Thoracic aorta (tissue), 2 donors: ENCODE measurements at regions not wholly inside any gene's neighbourhood (a gene's known extent, or its start where the extent isn't known, plus 50 kb on each side); places are given as distances from the start of the nearest gene placed in this dataset.

Source experiments
- ATAC-seq: fragments of 150-250 bp; one replicate; pipeline ENCODE4 v1.8.0; 2017; ENCODE audit warnings: low read depth; ENCODE audit not compliant: insufficient number of reproducible peaks, low FRiP score
- DNase-seq: peaks from one replicate; pipeline ENCODE4 v3.0.0-alpha.2; 2020; ENCODE audit warnings: low spot score
- H3K27ac ChIP-seq, 2 donors: fragments of 200-600 bp; sonication (generic); 1 replicate in 1 of 2; 2 replicates in 1 of 2; pipeline ENCODE4 v1.5.1; 2016; ENCODE audit warnings: mild to moderate bottlenecking in 2 of 2, moderate library complexity in 2 of 2
- H3K27me3 ChIP-seq: fragments of 200-600 bp; sonication (generic); replicated peaks from 2 replicates; pipeline ENCODE4 v1.6.0; 2016; ENCODE audit warnings: mild to moderate bottlenecking; ENCODE audit not compliant: insufficient read depth
- H3K36me3 ChIP-seq: fragments of 200-600 bp; sonication (generic); one replicate; pipeline ENCODE4 v1.5.1; 2016
- H3K4me1 ChIP-seq, 2 donors: fragments of 200-600 bp; sonication (generic); 1 replicate in 1 of 2; 2 replicates in 1 of 2; pipeline versions ENCODE4 v1.5.1 to v1.6.0; 2016; ENCODE audit warnings: low read depth in 2 of 2, mild to moderate bottlenecking in 1 of 2; ENCODE audit not compliant: control insufficient read depth in 1 of 2
- H3K4me3 ChIP-seq: fragments of 200-600 bp; sonication (generic); 2 replicates; pipeline ENCODE4 v1.5.1; 2016; ENCODE audit warnings: mild to moderate bottlenecking
- H3K9me3 ChIP-seq: fragments of 200-600 bp; sonication (generic); 2 replicates; pipeline ENCODE4 v1.5.1; 2016
- TF ChIP-seq, protein P1 (sequence below): fragments of 200-600 bp; sonication (generic); IDR thresholded peaks from one replicate; pipeline ENCODE4 v1.5.1; 2019; ENCODE audit warnings: antibody characterized with exemption

DNA sequence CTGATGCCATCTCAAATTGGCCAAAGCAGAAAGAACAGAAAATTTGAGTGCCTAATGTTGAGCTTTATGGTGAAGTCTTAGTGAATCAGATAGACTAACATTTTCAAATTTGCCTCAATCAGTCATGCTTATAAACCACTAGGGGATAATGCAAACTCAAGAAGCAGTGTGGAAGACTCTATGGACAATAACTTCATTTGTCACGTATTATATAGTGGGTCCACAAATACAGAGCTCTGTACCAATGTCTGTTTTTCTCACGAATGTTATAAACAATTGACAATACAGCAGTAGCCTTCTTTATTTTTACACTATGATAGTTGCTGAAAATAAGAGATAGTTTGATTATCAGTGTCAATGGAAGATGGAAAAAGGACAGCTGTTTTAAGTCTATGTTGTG lies 190.8 kb upstream of the SLC8A1 start:
- Histone ChIP-seq H3K27me3 (no peaks in the 10 kb centered on the region), H3K27ac (no peak overlapping the region), H3K9me3 (no peaks in the 10 kb centered on the region), H3K4me1 (no peaks in the 10 kb centered on the region), H3K4me3 (no peak overlapping the region), H3K36me3 (no peaks in the 10 kb centered on the region)
- DNase-seq (no peak), ATAC-seq (no peak)
- TF ChIP-seq, protein P1, sequence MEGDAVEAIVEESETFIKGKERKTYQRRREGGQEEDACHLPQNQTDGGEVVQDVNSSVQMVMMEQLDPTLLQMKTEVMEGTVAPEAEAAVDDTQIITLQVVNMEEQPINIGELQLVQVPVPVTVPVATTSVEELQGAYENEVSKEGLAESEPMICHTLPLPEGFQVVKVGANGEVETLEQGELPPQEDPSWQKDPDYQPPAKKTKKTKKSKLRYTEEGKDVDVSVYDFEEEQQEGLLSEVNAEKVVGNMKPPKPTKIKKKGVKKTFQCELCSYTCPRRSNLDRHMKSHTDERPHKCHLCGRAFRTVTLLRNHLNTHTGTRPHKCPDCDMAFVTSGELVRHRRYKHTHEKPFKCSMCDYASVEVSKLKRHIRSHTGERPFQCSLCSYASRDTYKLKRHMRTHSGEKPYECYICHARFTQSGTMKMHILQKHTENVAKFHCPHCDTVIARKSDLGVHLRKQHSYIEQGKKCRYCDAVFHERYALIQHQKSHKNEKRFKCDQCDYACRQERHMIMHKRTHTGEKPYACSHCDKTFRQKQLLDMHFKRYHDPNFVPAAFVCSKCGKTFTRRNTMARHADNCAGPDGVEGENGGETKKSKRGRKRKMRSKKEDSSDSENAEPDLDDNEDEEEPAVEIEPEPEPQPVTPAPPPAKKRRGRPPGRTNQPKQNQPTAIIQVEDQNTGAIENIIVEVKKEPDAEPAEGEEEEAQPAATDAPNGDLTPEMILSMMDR, result no peak

DNA sequence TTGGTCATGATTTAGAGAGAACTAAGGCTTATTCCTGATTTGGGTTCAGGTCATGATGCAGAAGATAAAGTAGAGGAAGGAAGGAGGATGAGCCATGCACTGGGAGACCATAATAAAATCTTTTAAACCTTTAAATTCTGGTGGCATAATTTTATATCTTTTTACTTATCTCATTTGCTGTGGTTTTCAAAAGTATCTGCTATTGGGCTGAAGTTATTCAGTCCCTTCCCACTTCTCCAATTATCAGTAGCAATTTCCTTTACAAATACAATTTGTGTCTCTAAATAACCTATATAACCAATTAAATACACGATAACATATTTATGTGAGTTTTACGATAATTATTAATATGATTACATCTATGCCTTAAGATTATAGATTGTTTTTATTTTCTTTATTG lies 194.8 kb upstream of the SLC8A1 start:
- TF ChIP-seq, protein P1, result no peak
- H3K36me3 ChIP-seq, result no peaks in the 10 kb centered on the region
- ATAC-seq (no peak), DNase-seq (no peak)
- H3K4me1 ChIP-seq, result no peaks in the 10 kb centered on the region
- no peaks in the 10 kb centered on the region for H3K27me3 ChIP-seq
- H3K9me3 ChIP-seq, result no peaks in the 10 kb centered on the region
- no peak overlapping the region for H3K27ac ChIP-seq
- no peak overlapping the region for H3K4me3 ChIP-seq

DNA sequence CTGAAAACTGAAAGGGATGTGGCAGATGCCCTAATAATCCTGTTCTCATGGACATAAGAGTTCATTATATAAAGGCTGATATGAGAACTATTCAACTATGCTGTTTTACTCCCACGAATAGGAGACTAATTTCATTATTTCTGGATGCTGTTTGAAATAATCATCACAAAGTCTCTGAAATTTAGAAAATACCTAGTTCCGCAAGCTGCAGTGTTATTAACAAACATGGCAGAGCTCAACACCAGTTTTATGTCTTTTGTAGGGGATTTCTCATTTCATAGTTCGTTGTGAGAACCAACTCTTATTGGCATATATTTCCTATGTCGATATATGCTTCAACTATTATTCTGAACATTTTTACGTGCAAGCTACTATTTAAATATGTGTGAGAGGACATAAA lies 200.3 kb upstream of the SLC8A1 start:
- H3K9me3 ChIP-seq, result no peaks in the 10 kb centered on the region
- H3K4me3 ChIP-seq, result no peak overlapping the region
- H3K27ac ChIP-seq, result no peak overlapping the region
- DNase-seq, result no peak
- H3K27me3 ChIP-seq, result no peaks in the 10 kb centered on the region
- H3K4me1 ChIP-seq, result no peaks in the 10 kb centered on the region
- TF ChIP-seq, protein P1, result no peak
- no peaks in the 10 kb centered on the region for H3K36me3 ChIP-seq
- ATAC-seq, result no peak

DNA sequence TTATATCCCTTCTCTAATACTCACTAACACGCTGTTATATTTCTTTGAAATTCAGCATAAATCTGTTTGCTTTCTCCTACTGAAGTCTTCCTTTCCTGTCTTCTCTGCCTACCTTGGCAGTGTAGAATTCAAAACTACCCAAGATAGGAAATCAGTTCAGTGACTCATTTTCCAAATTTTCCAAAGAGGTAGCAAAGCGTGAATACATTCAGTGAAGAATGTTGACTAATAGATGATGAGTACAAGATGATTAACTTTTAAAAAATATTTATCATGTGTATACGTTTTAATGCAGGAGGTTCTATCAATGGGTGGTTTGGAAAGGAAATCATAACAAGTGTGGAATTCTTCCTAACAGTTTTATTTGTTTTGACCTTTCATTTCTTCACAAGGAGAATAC lies 201.9 kb upstream of the SLC8A1 start:
- DNase-seq (no peak), ATAC-seq (no peak)
- H3K4me3 ChIP-seq, result no peak overlapping the region
- no peaks in the 10 kb centered on the region for H3K9me3 ChIP-seq
- no peak overlapping the region for H3K27ac ChIP-seq
- TF ChIP-seq, protein P1, result no peak
- no peaks in the 10 kb centered on the region for H3K36me3 ChIP-seq
- no peaks in the 10 kb centered on the region for H3K4me1 ChIP-seq
- H3K27me3 ChIP-seq, result no peaks in the 10 kb centered on the region

DNA sequence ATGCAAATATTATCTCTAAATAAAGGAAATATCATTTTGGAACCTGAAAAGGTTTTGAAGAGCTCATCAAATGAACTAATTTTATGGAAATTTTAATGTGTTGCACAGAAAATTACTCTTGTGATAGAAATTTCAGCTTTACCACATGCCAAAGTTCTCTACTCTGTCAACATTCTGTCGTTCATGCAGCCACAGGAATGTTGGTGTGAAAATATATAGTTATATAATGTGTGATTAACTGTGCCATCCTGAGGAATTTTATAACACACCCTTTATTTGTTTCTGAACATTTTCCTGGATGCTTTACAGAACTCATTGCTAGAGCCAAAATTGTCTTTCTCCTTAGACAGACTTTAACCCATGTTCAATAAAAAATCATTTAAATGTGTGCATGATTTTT lies 202.5 kb upstream of the SLC8A1 start:
- Histone ChIP-seq H3K9me3 (no peaks in the 10 kb centered on the region), H3K27me3 (no peaks in the 10 kb centered on the region), H3K4me1 (no peaks in the 10 kb centered on the region), H3K36me3 (no peaks in the 10 kb centered on the region), H3K4me3 (no peak overlapping the region), H3K27ac (no peak overlapping the region)
- no peak for ATAC-seq
- TF ChIP-seq, protein P1, result no peak
- DNase-seq, result no peak
